ENCODE measurements at regions not wholly inside any gene's neighbourhood (a gene's known extent, or its start where the extent isn't known, plus 50 kb on each side); places are given as distances from the start of the nearest gene placed in this dataset.

DNA sequence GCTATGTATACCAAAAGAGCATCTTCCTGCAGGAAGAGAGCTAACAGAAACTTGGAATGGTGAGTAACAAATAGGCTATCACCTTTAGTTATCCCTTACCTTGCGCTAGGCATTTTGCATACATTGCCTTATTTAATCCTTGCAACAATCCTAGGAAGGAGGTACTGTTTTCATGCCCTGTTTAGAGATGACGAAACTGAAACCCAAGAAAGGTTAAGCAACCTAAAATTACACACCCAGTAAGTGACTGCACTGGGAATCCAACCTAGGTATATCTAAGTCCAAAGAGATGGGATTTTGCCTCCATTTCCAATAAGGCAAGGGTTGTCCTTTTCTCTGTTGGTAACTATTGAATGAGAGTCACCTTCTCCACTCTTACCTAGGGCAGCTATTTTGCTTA, 144.5 kb downstream of the TM2D1 start:
- TF ChIP-seq, protein P1, sequence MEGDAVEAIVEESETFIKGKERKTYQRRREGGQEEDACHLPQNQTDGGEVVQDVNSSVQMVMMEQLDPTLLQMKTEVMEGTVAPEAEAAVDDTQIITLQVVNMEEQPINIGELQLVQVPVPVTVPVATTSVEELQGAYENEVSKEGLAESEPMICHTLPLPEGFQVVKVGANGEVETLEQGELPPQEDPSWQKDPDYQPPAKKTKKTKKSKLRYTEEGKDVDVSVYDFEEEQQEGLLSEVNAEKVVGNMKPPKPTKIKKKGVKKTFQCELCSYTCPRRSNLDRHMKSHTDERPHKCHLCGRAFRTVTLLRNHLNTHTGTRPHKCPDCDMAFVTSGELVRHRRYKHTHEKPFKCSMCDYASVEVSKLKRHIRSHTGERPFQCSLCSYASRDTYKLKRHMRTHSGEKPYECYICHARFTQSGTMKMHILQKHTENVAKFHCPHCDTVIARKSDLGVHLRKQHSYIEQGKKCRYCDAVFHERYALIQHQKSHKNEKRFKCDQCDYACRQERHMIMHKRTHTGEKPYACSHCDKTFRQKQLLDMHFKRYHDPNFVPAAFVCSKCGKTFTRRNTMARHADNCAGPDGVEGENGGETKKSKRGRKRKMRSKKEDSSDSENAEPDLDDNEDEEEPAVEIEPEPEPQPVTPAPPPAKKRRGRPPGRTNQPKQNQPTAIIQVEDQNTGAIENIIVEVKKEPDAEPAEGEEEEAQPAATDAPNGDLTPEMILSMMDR (IDR thresholded peaks at IDR 0.05): no peak
- TF ChIP-seq FOXP1 (CRISPR knock-in tag; IDR thresholded peaks at IDR 0.05; ENCODE audit: borderline replicate concordance): no peak
- TF ChIP-seq GABPB1 (CRISPR knock-in tag; IDR thresholded peaks at IDR 0.05): no peak
- TF ChIP-seq TCF7 (CRISPR knock-in tag; IDR thresholded peaks at IDR 0.05; ENCODE audit: low read depth): no peak
- TF ChIP-seq, protein P2, sequence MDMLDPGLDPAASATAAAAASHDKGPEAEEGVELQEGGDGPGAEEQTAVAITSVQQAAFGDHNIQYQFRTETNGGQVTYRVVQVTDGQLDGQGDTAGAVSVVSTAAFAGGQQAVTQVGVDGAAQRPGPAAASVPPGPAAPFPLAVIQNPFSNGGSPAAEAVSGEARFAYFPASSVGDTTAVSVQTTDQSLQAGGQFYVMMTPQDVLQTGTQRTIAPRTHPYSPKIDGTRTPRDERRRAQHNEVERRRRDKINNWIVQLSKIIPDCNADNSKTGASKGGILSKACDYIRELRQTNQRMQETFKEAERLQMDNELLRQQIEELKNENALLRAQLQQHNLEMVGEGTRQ (CRISPR knock-in tag; IDR thresholded peaks at IDR 0.05): no peak
- TF ChIP-seq, protein P3, sequence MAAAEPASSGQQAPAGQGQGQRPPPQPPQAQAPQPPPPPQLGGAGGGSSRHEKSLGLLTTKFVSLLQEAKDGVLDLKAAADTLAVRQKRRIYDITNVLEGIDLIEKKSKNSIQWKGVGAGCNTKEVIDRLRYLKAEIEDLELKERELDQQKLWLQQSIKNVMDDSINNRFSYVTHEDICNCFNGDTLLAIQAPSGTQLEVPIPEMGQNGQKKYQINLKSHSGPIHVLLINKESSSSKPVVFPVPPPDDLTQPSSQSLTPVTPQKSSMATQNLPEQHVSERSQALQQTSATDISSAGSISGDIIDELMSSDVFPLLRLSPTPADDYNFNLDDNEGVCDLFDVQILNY (CRISPR knock-in tag; IDR thresholded peaks at IDR 0.05): no peak
- TF ChIP-seq ZNF416 (CRISPR knock-in tag; IDR thresholded peaks at IDR 0.05): no peak
- TF ChIP-seq, protein P4, sequence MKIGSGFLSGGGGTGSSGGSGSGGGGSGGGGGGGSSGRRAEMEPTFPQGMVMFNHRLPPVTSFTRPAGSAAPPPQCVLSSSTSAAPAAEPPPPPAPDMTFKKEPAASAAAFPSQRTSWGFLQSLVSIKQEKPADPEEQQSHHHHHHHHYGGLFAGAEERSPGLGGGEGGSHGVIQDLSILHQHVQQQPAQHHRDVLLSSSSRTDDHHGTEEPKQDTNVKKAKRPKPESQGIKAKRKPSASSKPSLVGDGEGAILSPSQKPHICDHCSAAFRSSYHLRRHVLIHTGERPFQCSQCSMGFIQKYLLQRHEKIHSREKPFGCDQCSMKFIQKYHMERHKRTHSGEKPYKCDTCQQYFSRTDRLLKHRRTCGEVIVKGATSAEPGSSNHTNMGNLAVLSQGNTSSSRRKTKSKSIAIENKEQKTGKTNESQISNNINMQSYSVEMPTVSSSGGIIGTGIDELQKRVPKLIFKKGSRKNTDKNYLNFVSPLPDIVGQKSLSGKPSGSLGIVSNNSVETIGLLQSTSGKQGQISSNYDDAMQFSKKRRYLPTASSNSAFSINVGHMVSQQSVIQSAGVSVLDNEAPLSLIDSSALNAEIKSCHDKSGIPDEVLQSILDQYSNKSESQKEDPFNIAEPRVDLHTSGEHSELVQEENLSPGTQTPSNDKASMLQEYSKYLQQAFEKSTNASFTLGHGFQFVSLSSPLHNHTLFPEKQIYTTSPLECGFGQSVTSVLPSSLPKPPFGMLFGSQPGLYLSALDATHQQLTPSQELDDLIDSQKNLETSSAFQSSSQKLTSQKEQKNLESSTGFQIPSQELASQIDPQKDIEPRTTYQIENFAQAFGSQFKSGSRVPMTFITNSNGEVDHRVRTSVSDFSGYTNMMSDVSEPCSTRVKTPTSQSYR (CRISPR knock-in tag; IDR thresholded peaks at IDR 0.05): no peak
- TF ChIP-seq, protein P5, sequence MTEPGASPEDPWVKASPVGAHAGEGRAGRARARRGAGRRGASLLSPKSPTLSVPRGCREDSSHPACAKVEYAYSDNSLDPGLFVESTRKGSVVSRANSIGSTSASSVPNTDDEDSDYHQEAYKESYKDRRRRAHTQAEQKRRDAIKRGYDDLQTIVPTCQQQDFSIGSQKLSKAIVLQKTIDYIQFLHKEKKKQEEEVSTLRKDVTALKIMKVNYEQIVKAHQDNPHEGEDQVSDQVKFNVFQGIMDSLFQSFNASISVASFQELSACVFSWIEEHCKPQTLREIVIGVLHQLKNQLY (CRISPR knock-in tag; IDR thresholded peaks at IDR 0.05): no peak
- TF ChIP-seq, protein P6, sequence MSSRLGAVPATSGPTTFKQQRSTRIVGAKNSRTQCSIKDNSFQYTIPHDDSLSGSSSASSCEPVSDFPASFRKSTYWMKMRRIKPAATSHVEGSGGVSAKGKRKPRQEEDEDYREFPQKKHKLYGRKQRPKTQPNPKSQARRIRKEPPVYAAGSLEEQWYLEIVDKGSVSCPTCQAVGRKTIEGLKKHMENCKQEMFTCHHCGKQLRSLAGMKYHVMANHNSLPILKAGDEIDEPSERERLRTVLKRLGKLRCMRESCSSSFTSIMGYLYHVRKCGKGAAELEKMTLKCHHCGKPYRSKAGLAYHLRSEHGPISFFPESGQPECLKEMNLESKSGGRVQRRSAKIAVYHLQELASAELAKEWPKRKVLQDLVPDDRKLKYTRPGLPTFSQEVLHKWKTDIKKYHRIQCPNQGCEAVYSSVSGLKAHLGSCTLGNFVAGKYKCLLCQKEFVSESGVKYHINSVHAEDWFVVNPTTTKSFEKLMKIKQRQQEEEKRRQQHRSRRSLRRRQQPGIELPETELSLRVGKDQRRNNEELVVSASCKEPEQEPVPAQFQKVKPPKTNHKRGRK (CRISPR knock-in tag; IDR thresholded peaks at IDR 0.05; ENCODE audit: borderline replicate concordance): no peak
- TF ChIP-seq, protein P7, sequence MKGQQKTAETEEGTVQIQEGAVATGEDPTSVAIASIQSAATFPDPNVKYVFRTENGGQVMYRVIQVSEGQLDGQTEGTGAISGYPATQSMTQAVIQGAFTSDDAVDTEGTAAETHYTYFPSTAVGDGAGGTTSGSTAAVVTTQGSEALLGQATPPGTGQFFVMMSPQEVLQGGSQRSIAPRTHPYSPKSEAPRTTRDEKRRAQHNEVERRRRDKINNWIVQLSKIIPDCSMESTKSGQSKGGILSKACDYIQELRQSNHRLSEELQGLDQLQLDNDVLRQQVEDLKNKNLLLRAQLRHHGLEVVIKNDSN (CRISPR knock-in tag; IDR thresholded peaks at IDR 0.05): no peak
- no peak for TF ChIP-seq NFYB (CRISPR knock-in tag; conservative IDR thresholded peaks at IDR 0.05; ENCODE audit: low read depth)
- no peak for TF ChIP-seq SP1 (CRISPR knock-in tag; conservative IDR thresholded peaks at IDR 0.05)
